ENCODE measurements at regions not wholly inside any gene's neighbourhood (a gene's known extent, or its start where the extent isn't known, plus 50 kb on each side); places are given as distances from the start of the nearest gene placed in this dataset.

GRCh38 chrX:113741744-113742143 lies 842.1 kb upstream of the HTR2C start:
- peak; percentile 3 for DNase-seq (ENCODE audit: low read depth)

GRCh38 chrX:113728937-113729336 lies 854.9 kb upstream of the HTR2C start:
- DNase-seq (ENCODE audit: low read depth) = no peak

GRCh38 chrX:113726898-113727297 lies 857.0 kb upstream of the HTR2C start:
- no peak for DNase-seq (ENCODE audit: low read depth)

GRCh38 chrX:113726466-113726865 lies 857.4 kb upstream of the HTR2C start:
- DNase-seq (ENCODE audit: low read depth) = no peak

GRCh38 chrX:113726009-113726408 lies 857.9 kb upstream of the HTR2C start:
- DNase-seq (ENCODE audit: low read depth) = no peak

- no peak for DNase-seq (ENCODE audit: low read depth)
Observed at GRCh38 chrX:113699939-113700338, 859.3 kb upstream of the AMOT start.

- DNase-seq (ENCODE audit: low read depth) = peak; percentile 22
Observed at GRCh38 chrX:113675278-113675677, 834.6 kb upstream of the AMOT start.

GRCh38 chrX:113651306-113651705 lies 810.7 kb upstream of the AMOT start:
- DNase-seq (ENCODE audit: low read depth) = no peak

- DNase-seq (ENCODE audit: low read depth) = no peak
Observed at GRCh38 chrX:113644426-113644825, 803.8 kb upstream of the AMOT start.

GRCh38 chrX:113634565-113634964 lies 793.9 kb upstream of the AMOT start:
- DNase-seq (ENCODE audit: low read depth) = no peak

GRCh38 chrX:113629326-113629725 lies 788.7 kb upstream of the AMOT start:
- DNase-seq (ENCODE audit: low read depth) = no peak

GRCh38 chrX:113594123-113594841 lies 753.7 kb upstream of the AMOT start:
- no peak for DNase-seq (ENCODE audit: low read depth)

- no peak for DNase-seq (ENCODE audit: low read depth)
Observed at GRCh38 chrX:113586281-113586898, 745.8 kb upstream of the AMOT start.

- no peak for DNase-seq (ENCODE audit: low read depth)
Observed at GRCh38 chrX:113580486-113580885, 739.9 kb upstream of the AMOT start.

- no peak for DNase-seq (ENCODE audit: low read depth)
Observed at GRCh38 chrX:113558576-113558975, 717.9 kb upstream of the AMOT start.

GRCh38 chrX:113551919-113552318 lies 711.3 kb upstream of the AMOT start:
- DNase-seq (ENCODE audit: low read depth) = no peak

GRCh38 chrX:113548308-113549015 lies 707.8 kb upstream of the AMOT start:
- no peak for DNase-seq (ENCODE audit: low read depth)

- DNase-seq (ENCODE audit: low read depth) = no peak
Observed at GRCh38 chrX:113545040-113545439, 704.4 kb upstream of the AMOT start.

GRCh38 chrX:113539599-113540356 lies 699.1 kb upstream of the AMOT start:
- no peak for DNase-seq (ENCODE audit: low read depth)

GRCh38 chrX:113529426-113530013 lies 688.9 kb upstream of the AMOT start:
- no peak for DNase-seq (ENCODE audit: low read depth)

- DNase-seq (ENCODE audit: low read depth) = peak; percentile 1
Observed at GRCh38 chrX:113522814-113523213, 682.2 kb upstream of the AMOT start.

GRCh38 chrX:113514906-113515305 lies 674.3 kb upstream of the AMOT start:
- no peak for DNase-seq (ENCODE audit: low read depth)

Measured in amniotic epithelial cell (primary cell).